HG02884 (cell line): ENCODE measurements at regions not wholly inside any gene's neighbourhood (a gene's known extent, or its start where the extent isn't known, plus 50 kb on each side); places are given as distances from the start of the nearest gene placed in this dataset.

Source experiments
- ATAC-seq: cut with Tn5 transposase; IDR thresholded peaks from one replicate; pipeline ENCODE4 v1.9.1; 2021; ENCODE audit warnings: mild to moderate bottlenecking, moderate library complexity; ENCODE audit not compliant: unreplicated experiment

- ATAC-seq: no peak
These were observed 127.1 kb upstream of the CHST15 start for GRCh38 chr10:124220547-124220946.

DNA sequence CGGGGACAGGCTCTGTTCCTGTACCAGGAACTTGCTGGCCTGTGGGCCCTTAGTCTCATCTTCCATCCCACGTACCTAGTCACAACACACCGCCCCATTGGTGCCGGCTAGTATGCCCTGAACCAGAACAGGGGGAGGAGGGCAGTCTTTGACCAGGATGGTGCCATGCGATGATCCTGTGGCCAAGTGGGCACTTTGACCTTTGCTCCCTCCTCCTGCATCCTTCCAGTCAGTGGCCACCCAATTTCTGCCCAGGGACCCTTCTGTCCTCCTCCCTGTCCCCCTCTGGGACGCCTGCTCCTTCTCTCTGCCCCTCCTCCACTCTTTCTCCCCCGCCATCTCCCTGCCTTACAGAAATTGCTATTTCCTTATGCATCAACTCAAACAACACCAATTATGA is 126.3 kb upstream of the CHST15 start:
- no peak for ATAC-seq

DNA sequence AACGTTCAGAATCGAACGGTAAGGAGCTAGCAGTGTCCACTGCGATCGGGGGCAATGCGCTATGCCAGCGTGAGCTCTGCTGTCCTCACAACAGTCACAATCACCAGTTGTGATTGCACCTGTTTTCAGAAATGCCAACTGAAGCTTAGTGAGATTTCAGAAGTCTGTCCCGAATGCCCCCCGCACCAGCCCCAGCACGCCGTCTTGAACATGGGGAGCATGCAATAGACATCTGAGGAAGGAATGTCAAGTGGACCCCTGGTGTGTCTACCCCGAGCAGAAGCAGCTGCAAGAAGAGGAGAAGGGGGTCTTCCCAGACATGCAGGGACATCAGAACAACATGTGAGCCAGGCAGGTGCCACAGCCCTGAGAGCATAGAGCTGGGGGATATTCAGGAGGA is 125.7 kb upstream of the CHST15 start:
- ATAC-seq: no peak

- ATAC-seq: no peak
These were observed 124.8 kb upstream of the CHST15 start for GRCh38 chr10:124217906-124218804.

DNA sequence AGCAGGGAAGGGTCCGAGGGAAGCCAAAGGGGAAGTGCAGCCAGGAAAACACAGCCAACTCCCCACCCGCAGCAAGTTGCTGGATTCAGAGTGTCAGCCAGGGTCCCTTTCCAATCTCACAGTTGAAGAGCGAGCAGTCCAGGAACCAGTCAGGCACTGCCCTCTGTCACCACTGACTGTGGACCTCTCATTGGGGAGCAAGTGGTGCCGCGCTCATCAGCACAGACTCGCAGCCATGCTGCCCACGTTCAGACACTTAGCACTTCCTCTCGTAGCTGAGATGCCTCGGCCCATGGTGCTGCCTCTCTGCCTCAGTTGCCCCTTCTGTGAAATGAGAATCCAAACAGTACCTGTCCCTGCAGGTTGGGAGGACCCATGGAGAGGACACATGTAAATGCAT is 123.6 kb upstream of the CHST15 start:
- ATAC-seq: no peak

DNA sequence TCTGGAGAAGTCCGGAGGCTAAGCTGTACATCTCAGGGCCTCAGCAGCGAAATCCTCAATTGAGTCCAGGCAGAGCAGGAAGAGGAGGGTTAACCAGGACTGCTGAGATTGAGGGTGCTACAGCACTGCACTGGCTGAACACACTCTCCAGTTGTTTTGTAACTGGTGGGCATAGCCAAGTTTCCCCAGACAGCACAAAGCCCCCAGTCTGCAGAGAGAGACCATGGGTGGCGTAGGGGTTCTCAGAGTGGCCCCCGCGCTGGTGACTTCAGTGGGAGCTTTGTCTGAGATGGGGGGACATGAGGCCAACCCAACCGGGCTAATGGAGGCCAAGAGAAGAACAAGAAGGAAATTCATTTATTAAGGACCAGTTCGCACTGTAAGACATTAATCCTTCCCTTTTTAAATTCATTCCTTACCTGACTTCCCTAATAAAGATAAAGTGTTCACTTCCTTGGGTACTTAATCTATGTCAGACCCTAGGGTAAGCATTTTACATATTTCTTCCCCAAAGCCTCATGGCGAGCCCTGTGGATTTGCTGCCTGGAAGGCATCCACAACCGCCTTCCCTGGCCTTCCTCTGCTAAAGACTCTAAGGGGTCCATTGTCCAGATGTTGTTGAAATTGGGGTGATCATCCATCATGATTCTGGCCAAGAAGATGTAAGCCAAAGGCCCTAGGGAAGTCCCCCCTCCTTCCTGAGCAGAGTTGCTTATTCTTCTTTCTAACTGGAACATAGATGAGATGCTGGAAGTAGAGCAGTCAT is 121.4 kb upstream of the CHST15 start:
- ATAC-seq: no peak

GRCh38 chr10:124213899-124214510 is 120.6 kb upstream of the CHST15 start:
- no peak for ATAC-seq

GRCh38 chr10:124213471-124213870 is 120.1 kb upstream of the CHST15 start:
- no peak for ATAC-seq

DNA sequence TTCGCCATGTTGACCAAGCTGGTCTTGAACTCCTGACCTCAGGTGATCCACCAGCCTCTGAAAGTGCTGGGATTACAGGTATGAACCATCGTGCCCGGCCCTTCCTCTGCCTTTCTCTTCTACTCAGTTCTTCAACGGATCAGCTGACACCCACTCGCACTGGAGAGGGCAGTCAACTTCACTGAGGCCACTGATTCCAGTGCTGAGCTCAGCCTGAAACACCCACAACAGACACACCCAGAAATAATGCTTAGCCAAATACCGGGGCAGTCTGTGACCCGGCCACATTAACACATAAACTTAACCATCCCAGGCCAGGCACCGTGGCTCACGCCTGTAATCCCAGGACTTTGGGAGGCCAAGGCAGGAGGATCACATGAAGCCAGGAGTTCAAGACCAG is 119.3 kb upstream of the CHST15 start:
- no peak for ATAC-seq

DNA sequence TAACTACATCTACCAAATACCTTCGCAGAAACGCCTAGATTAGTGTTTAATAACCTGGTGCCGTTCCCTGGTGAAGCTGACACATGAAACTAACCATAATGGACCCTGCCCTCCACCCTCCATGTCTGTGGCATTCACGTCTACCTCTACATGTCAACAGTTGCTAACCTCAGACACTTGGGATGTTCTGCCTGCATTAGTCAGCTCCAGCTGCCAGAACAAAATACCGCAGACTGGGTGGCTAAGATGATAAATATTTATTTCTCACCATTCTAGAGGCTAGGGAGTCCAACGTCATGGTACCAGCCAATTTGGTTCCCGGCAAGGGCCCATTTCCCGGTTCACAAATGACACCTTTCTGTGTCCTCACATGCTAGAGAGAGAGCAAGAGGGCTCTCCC is 118.5 kb upstream of the CHST15 start:
- no peak for ATAC-seq

DNA sequence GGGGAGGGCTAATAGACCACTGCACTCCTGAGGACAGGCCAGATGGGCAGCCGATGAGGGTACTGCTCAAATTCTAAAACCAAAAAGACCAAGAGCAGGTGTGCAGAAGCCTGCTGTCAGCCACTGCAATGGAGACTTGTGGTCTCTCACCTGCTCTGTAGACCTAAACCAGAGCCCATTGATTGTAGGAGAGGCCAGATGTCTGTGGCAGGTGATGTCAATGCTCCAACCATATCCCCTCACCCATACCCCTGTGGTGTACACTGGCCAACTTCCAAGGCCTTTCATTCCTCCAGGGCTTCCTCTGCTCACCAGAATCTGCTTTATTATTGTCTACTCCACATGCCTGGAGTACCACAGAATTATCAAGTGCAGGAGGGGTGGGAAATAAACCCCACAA is 116.9 kb upstream of the CHST15 start:
- no peak for ATAC-seq

- no peak for ATAC-seq
These were observed 114.0 kb upstream of the CHST15 start for GRCh38 chr10:124207391-124207790.

DNA sequence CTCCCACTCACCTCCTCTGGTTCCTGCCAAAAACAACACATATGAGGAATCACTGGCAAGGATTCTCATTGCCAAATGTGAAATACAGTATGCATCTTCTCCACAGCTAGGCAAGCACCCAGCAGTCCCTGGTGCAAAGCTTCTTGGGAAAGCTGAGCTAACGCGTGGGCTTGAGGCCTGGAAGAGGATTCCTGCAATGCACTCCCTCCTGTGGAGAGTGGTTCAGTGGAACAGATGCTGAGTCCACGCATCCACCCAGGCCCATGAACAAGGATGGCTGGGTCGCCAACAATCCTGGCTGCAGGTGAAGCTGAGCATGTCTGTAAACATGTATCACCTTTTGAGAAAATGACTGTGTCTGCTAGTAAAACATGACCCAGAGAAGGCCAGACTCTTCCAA is 113.2 kb upstream of the CHST15 start:
- ATAC-seq: no peak

DNA sequence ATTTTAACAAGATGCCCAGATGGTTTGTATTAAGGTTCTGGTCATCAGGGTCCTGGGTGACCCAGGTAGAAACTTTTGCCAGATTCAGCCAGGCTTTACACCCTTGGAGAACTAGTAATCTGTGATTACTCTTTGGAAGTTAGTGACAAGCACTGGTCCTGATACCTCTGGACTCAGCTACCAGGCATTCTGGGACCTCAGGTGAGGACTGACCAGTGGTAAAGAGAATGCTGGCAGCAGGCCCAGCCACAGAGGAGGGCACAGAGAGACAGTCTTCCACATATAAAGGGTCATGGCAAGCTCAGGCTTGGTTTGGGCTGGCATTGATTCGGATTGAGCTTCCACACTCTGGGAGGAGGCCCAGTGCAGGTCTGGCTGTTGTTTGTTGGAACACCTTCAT is 112.0 kb upstream of the CHST15 start:
- no peak for ATAC-seq

GRCh38 chr10:124204726-124205125 is 111.3 kb upstream of the CHST15 start:
- ATAC-seq: no peak

- ATAC-seq: no peak
These were observed 106.6 kb upstream of the CHST15 start for GRCh38 chr10:124200011-124200410.

DNA sequence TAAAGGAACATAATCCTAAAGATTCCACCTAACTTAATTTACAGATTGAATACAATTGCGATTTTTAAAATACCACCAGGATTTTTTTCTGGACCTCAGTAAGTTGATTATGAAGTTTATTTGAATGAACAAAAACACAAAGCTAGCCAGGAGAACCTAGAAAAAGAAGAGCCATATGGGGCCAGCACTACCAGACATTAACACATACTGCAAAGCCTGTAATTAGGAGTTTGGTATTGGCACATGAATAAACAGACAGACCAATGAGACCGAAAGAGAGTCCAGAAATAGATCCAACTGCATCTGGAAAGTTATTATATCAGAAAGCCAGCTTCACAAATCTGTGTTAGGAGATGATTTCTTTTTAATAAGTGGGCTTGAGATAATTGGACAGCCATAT is 105.5 kb upstream of the CHST15 start:
- no peak for ATAC-seq

GRCh38 chr10:124198125-124198501 is 104.7 kb upstream of the CHST15 start:
- ATAC-seq: no peak

DNA sequence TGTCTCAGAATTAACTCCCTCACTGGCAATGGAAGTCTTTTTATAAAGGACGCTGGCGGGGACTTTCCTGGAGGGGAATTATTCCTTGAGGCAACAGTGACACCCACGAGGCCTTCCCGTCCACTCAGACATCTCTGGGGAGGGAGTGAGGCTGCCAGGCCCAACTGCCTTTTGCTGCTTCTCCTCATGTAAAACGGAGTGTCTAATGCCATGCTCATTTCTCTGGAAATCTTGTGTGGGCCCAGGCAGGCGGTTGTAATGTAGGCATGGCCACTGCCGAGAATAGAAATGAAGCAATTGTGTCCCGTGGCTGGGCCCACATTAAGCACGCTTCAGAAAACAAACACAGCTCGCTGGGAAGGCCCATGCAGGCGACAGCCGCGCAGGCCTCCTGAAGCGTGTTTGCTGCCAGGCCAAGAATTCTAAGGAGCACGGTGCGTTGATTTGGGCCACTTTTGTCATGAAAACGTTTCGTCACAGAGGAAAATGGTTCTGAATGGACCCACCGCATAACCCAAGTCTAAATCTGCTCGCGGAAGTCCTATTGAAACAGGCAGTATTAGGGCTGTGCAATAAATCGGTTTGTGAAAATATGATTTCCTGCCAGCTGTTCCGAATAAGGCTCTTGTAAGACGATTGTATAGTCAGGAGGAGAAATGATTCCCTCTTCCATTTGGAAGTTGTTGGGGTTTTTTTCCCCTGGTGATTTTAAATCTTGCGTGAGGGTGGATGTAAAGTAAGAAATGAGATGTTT is 104.2 kb upstream of the CHST15 start:
- no peak for ATAC-seq

- no peak for ATAC-seq
These were observed 103.3 kb upstream of the CHST15 start for GRCh38 chr10:124196659-124197058.

DNA sequence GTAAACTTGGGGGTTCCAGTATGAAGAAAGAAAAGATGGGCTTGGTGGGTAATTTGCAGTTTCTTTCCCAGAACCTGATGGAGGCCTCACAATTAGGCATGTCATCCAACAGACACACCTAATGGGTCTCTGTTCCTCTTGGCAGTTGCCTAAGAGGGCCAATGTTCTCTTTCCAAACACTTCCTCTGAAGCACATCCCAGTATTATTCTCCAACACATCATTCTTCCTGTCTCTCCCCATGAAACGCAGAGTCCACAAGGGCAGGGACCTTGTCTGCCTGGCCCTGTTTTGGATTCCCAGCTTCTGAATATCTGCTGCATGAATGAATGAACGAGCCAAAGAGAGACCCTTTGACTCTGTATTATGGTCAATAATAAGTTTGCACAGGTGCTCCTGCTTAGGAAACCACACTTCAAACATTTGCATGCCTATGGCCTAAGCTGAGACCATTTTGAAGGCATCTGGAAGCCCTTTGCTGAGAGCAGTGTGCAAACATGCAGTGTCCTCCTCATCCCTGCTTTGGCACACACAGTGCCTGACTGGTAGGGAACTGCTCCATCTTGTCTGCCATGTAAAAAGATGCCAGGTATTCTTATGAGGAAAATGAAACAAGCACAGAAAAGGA is 100.9 kb upstream of the CHST15 start:
- ATAC-seq: no peak
